Esophagus (tissue), 2 donors: ENCODE measurements at regions not wholly inside any gene's neighbourhood (a gene's known extent, or its start where the extent isn't known, plus 50 kb on each side); places are given as distances from the start of the nearest gene placed in this dataset.
"Not testable (repeated sequence)": the region's sequence is repeated elsewhere in the genome, so short reads cannot be mapped to it uniquely, and the experiment has no call there.

ENCODE experiments used
- H3K27ac ChIP-seq, 2 donors: one replicate each; pipeline ENCODE4 v1.5.1; 2013; ENCODE audit warnings: low read depth in 2 of 2, mild to moderate bottlenecking in 2 of 2, inconsistent platforms in 1 of 2, low read length in 1 of 2, moderate library complexity in 1 of 2
- H3K27me3 ChIP-seq, 2 donors: one replicate each; pipeline ENCODE4 v1.6.1; 2013; ENCODE audit warnings: low read length in 2 of 2, control low read depth in 1 of 2, mild to moderate bottlenecking in 1 of 2; ENCODE audit not compliant: insufficient read depth in 2 of 2, control insufficient read depth in 1 of 2
- H3K36me3 ChIP-seq, 2 donors: one replicate each; pipeline ENCODE4 v1.6.1; 2013; ENCODE audit warnings: low read length in 1 of 2; ENCODE audit not compliant: control insufficient read depth in 2 of 2, insufficient read depth in 2 of 2
- H3K4me1 ChIP-seq, 2 donors: one replicate each; pipeline ENCODE4 v1.6.1; 2013; ENCODE audit warnings: low read length in 1 of 2; ENCODE audit not compliant: control insufficient read depth in 2 of 2, insufficient read depth in 2 of 2
- H3K4me3 ChIP-seq, 2 donors: one replicate each; pipeline ENCODE4 v1.5.1; 2013; ENCODE audit warnings: low read length in 2 of 2, mild to moderate bottlenecking in 2 of 2, low read depth in 1 of 2, moderate library complexity in 1 of 2
- H3K9me3 ChIP-seq, 2 donors: one replicate each; pipeline ENCODE4 v1.6.1; 2013; ENCODE audit warnings: mild to moderate bottlenecking in 2 of 2, low read depth in 1 of 2, low read length in 1 of 2, moderate library complexity in 1 of 2; ENCODE audit not compliant: control insufficient read depth in 2 of 2, insufficient read depth in 1 of 2
- WGBS, 2 donors: extraction: QIAGEN DNeasy Blood & Tissue Kit; methylation state at CpG; one replicate each; pipeline ENCODE4 v1.1.7; 2013; 5-methylcytosine and 5-hydroxymethylcytosine counted together
- donor health status: healthy with polysubstance abuse.
- donor health status: Bipolar disorder and iron deficiency.

- H3K4me3 ChIP-seq: no peak overlapping the region
- H3K27me3 ChIP-seq: no peaks in the 10 kb centered on the region
- whole genome bisulfite sequencing, 2 donors: 70 to 84% methylated on average over 7 of the region's 7 CpGs
- no peaks in the 10 kb centered on the region for H3K36me3 ChIP-seq
- H3K27ac ChIP-seq: no peak overlapping the region
- no peaks in the 10 kb centered on the region for H3K4me1 ChIP-seq
- no peaks in the 10 kb centered on the region for H3K9me3 ChIP-seq
Observed at GRCh38 chr9:124084087-124084486, 72.5 kb downstream of the LHX2 start.

- no peaks in the 10 kb centered on the region for H3K9me3 ChIP-seq
- H3K36me3 ChIP-seq: no peaks in the 10 kb centered on the region
- H3K4me1 ChIP-seq: no peaks in the 10 kb centered on the region
- no peaks in the 10 kb centered on the region for H3K27me3 ChIP-seq
- no peak overlapping the region for H3K4me3 ChIP-seq
- WGBS, 2 donors: 89 to 93% methylated on average over 2 of the region's 2 CpGs
- no peak overlapping the region for H3K27ac ChIP-seq
Observed at GRCh38 chr9:124087226-124087625, 75.7 kb downstream of the LHX2 start.

GRCh38 chr9:124088476-124088837 lies 76.9 kb downstream of the LHX2 start:
- Histone ChIP-seq H3K4me1 (no peaks in the 10 kb centered on the region), H3K4me3 (no peak overlapping the region), H3K9me3 (no peaks in the 10 kb centered on the region), H3K36me3 (no peaks in the 10 kb centered on the region), H3K27me3 (no peaks in the 10 kb centered on the region), H3K27ac (no peak overlapping the region)
- 58% methylated on average over 13 of the region's 13 CpGs for WGBS, 2 donors

GRCh38 chr9:124089631-124090488 lies 78.3 kb downstream of the LHX2 start:
- not testable (repeated sequence) for H3K36me3 ChIP-seq, H3K9me3 ChIP-seq, H3K4me1 ChIP-seq, H3K27ac ChIP-seq, H3K4me3 ChIP-seq, H3K27me3 ChIP-seq
- 66 to 79% methylated on average over 9 of the region's 9 CpGs for WGBS, 2 donors

- no peaks in the 10 kb centered on the region for H3K9me3 ChIP-seq
- no peaks in the 10 kb centered on the region for H3K36me3 ChIP-seq
- H3K27ac ChIP-seq: no peak overlapping the region
- H3K4me3 ChIP-seq: no peak overlapping the region
- WGBS, 2 donors: 37 to 48% methylated on average over 12 of the region's 12 CpGs
- H3K27me3 ChIP-seq: no peaks in the 10 kb centered on the region
- H3K4me1 ChIP-seq: no peaks in the 10 kb centered on the region
Observed at GRCh38 chr9:124098141-124098905, 86.8 kb downstream of the LHX2 start.

- H3K27me3 ChIP-seq: no peaks in the 10 kb centered on the region
- H3K27ac ChIP-seq: no peak overlapping the region
- 80 to 84% methylated on average over 6 of the region's 6 CpGs for WGBS, 2 donors
- H3K9me3 ChIP-seq: no peaks in the 10 kb centered on the region
- no peaks in the 10 kb centered on the region for H3K36me3 ChIP-seq
- H3K4me1 ChIP-seq: no peaks in the 10 kb centered on the region
- H3K4me3 ChIP-seq: no peak overlapping the region
Observed at GRCh38 chr9:124099860-124100259, 88.3 kb downstream of the LHX2 start.

GRCh38 chr9:124101215-124101968 lies 89.8 kb downstream of the LHX2 start:
- H3K27me3 ChIP-seq: no peaks in the 10 kb centered on the region
- H3K36me3 ChIP-seq: no peaks in the 10 kb centered on the region
- 36 to 57% methylated on average over 6 of the region's 6 CpGs for WGBS, 2 donors
- no peak overlapping the region for H3K4me3 ChIP-seq
- H3K27ac ChIP-seq: no peak overlapping the region
- no peaks in the 10 kb centered on the region for H3K9me3 ChIP-seq
- H3K4me1 ChIP-seq: no peaks in the 10 kb centered on the region

- H3K4me1 ChIP-seq: no peaks in the 10 kb centered on the region
- H3K27me3 ChIP-seq: no peaks in the 10 kb centered on the region
- no peak overlapping the region for H3K4me3 ChIP-seq
- no peak overlapping the region for H3K27ac ChIP-seq
- no peaks in the 10 kb centered on the region for H3K36me3 ChIP-seq
- 35 to 39% methylated on average over 7 of the region's 7 CpGs for WGBS, 2 donors
- H3K9me3 ChIP-seq: no peaks in the 10 kb centered on the region
Observed at GRCh38 chr9:124101969-124102345, 90.4 kb downstream of the LHX2 start.

GRCh38 chr9:124102363-124102762 lies 90.8 kb downstream of the LHX2 start:
- Histone ChIP-seq H3K4me1 (no peaks in the 10 kb centered on the region), H3K4me3 (no peak overlapping the region), H3K9me3 (no peaks in the 10 kb centered on the region), H3K36me3 (no peaks in the 10 kb centered on the region), H3K27ac (no peak overlapping the region), H3K27me3 (no peaks in the 10 kb centered on the region)
- 33 to 41% methylated on average over 3 of the region's 3 CpGs for WGBS, 2 donors
